ENCODE measurements at regions not wholly inside any gene's neighbourhood (a gene's known extent, or its start where the extent isn't known, plus 50 kb on each side); places are given as distances from the start of the nearest gene placed in this dataset.

DNA sequence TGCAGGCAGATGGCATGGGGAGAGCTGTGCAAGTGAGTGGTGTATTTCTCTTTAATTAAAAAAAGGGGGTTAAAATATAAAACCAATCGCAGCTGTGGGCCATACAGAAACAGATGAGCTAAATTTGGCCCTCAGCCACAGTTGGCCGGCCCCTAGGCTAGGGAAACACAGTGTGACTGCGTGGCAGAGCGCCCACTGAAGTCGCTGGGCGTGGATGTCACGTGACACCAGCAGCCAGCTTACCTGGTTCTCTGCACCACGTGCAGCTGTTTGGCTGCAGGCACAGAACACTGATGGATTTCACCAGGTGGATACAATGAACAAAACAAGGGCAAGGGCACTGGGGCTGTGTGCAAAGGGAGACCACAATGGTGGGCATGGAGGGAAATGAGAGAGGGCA is 119.3 kb upstream of the ZNF746 start (continued):
- TF ChIP-seq, protein P1, sequence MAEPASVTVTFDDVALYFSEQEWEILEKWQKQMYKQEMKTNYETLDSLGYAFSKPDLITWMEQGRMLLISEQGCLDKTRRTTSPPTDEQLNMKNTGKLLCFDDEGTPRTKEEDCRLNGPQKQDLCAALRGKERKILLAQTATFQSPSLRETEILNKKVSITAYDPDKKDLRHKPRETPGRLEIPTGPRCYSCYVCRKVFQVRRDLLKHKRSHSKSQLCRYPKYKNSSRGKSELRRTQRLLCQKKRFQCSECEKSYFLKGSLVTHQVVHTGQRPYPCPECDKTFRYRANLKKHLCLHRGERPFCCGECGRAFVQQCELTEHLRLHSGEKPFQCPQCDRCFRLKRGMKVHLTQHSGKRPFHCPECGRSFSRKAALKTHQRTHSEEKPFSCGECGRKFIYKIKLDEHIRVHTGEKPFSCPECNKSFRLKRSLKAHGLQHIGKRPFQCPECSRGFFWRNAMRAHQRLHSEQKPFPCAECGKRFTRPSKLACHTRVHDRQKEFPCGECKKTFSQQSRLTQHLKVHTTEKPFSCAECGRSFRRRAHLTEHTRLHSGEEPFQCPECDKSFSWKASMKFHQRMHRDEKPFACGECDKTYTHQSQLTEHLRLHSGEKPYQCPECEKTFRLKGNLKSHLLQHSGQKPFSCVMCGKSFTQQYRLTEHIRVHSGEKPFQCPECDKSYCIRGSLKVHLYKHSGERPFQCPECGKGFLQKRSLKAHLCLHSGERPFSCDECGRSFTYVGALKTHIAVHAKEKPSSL (CRISPR knock-in tag; conservative IDR thresholded peaks at IDR 0.05) = no peak
- TF ChIP-seq, protein P2, sequence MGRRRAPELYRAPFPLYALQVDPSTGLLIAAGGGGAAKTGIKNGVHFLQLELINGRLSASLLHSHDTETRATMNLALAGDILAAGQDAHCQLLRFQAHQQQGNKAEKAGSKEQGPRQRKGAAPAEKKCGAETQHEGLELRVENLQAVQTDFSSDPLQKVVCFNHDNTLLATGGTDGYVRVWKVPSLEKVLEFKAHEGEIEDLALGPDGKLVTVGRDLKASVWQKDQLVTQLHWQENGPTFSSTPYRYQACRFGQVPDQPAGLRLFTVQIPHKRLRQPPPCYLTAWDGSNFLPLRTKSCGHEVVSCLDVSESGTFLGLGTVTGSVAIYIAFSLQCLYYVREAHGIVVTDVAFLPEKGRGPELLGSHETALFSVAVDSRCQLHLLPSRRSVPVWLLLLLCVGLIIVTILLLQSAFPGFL (CRISPR knock-in tag; IDR thresholded peaks at IDR 0.05; ENCODE audit: borderline replicate concordance) = no peak
- no peak for TF ChIP-seq FOXJ3 (CRISPR knock-in tag; IDR thresholded peaks at IDR 0.05; ENCODE audit: borderline replicate concordance)
- TF ChIP-seq, protein P3, sequence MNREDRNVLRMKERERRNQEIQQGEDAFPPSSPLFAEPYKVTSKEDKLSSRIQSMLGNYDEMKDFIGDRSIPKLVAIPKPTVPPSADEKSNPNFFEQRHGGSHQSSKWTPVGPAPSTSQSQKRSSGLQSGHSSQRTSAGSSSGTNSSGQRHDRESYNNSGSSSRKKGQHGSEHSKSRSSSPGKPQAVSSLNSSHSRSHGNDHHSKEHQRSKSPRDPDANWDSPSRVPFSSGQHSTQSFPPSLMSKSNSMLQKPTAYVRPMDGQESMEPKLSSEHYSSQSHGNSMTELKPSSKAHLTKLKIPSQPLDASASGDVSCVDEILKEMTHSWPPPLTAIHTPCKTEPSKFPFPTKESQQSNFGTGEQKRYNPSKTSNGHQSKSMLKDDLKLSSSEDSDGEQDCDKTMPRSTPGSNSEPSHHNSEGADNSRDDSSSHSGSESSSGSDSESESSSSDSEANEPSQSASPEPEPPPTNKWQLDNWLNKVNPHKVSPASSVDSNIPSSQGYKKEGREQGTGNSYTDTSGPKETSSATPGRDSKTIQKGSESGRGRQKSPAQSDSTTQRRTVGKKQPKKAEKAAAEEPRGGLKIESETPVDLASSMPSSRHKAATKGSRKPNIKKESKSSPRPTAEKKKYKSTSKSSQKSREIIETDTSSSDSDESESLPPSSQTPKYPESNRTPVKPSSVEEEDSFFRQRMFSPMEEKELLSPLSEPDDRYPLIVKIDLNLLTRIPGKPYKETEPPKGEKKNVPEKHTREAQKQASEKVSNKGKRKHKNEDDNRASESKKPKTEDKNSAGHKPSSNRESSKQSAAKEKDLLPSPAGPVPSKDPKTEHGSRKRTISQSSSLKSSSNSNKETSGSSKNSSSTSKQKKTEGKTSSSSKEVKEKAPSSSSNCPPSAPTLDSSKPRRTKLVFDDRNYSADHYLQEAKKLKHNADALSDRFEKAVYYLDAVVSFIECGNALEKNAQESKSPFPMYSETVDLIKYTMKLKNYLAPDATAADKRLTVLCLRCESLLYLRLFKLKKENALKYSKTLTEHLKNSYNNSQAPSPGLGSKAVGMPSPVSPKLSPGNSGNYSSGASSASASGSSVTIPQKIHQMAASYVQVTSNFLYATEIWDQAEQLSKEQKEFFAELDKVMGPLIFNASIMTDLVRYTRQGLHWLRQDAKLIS (CRISPR knock-in tag; IDR thresholded peaks at IDR 0.05; ENCODE audit: borderline replicate concordance) = no peak
- TF ChIP-seq KAT7 (CRISPR knock-in tag; IDR thresholded peaks at IDR 0.05; ENCODE audit: borderline replicate concordance) = no peak
- no peak for TF ChIP-seq ZNF263 (CRISPR knock-in tag; IDR thresholded peaks at IDR 0.05; ENCODE audit: low read depth)
- TF ChIP-seq TEAD4 (CRISPR knock-in tag; IDR thresholded peaks at IDR 0.05) = no peak
- no peak for TF ChIP-seq EMX1 (CRISPR knock-in tag; IDR thresholded peaks at IDR 0.05)
- TF ChIP-seq ESRRA (CRISPR knock-in tag; IDR thresholded peaks at IDR 0.05; ENCODE audit: borderline replicate concordance) = no peak
- TF ChIP-seq SMAD3 (CRISPR knock-in tag; IDR thresholded peaks at IDR 0.05; ENCODE audit: borderline replicate concordance) = no peak
- no peak for TF ChIP-seq ZNF317 (CRISPR knock-in tag; IDR thresholded peaks at IDR 0.05; ENCODE audit: borderline replicate concordance, low read depth)
- TF ChIP-seq, protein P4, sequence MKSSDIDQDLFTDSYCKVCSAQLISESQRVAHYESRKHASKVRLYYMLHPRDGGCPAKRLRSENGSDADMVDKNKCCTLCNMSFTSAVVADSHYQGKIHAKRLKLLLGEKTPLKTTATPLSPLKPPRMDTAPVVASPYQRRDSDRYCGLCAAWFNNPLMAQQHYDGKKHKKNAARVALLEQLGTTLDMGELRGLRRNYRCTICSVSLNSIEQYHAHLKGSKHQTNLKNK (CRISPR knock-in tag; IDR thresholded peaks at IDR 0.05) = no peak

DNA sequence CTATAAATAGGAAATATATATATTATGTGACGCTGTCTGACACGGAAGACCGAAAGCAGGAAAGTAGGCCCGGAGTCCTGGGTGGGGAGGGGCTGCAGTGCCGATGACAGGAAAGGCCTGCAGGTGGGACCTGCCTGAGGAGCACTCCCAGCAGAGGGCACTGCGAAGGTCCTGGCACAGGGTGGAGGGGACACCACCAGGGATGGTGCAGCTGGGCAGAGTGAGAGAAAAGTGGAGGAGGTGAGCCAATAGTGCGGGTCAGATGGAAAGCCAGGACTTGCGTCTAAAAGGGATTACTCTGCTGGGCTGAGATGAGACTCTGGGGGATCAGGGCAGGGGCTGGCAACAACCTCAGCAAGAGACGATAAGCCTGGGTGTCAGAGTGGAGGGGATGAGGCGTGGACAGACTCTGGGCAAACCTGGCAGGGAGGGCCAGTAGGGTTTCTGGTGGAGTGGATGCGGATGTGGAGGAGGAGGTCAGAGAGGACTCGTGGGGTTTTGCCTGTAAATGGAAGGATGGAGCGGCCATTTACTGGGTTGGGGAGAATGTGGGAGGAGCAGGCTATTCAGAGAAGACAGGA is 118.2 kb upstream of the ZNF746 start:
- H3K36me3 Mint-ChIP-seq = peaks cover 76% of the 10 kb centered on the region
- no peak overlapping the region for H3K27ac Mint-ChIP-seq
- no peaks in the 10 kb centered on the region for H3K9me3 Mint-ChIP-seq
- POLR2A ChIA-PET = no interaction called here
- no peaks in the 10 kb centered on the region for H3K4me1 Mint-ChIP-seq
- ATAC-seq (peak; percentile 95), DNase-seq (ENCODE audit: low spot score) (peak; percentile 36)
- no peak overlapping the region for H3K4me3 Mint-ChIP-seq
- CTCF ChIA-PET = interaction anchor here (0.9 kb wide), 1 partner anchor 126 kb away, joined by 4 read pairs; no protein-coding TSS in a partner anchor
- H3K27me3 Mint-ChIP-seq (ENCODE audit: low read depth) = no peaks in the 10 kb centered on the region
- TF ChIP-seq FOXJ3 (CRISPR knock-in tag; IDR thresholded peaks at IDR 0.05; ENCODE audit: borderline replicate concordance) = no peak
- TF ChIP-seq FOXK1 (CRISPR knock-in tag; IDR thresholded peaks at IDR 0.05) = no peak
- TF ChIP-seq, protein P4 (CRISPR knock-in tag; IDR thresholded peaks at IDR 0.05) = no peak
- no peak for TF ChIP-seq JUN (CRISPR knock-in tag; IDR thresholded peaks at IDR 0.05)
- TF ChIP-seq, protein P5, sequence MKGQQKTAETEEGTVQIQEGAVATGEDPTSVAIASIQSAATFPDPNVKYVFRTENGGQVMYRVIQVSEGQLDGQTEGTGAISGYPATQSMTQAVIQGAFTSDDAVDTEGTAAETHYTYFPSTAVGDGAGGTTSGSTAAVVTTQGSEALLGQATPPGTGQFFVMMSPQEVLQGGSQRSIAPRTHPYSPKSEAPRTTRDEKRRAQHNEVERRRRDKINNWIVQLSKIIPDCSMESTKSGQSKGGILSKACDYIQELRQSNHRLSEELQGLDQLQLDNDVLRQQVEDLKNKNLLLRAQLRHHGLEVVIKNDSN (CRISPR knock-in tag; IDR thresholded peaks at IDR 0.05) = no peak
- TF ChIP-seq NR3C1 (CRISPR knock-in tag; conservative IDR thresholded peaks at IDR 0.05; ENCODE audit: low read depth) = no peak
- TF ChIP-seq IRF2 (CRISPR knock-in tag; IDR thresholded peaks at IDR 0.05; ENCODE audit: borderline replicate concordance, low read depth) = no peak
- no peak for TF ChIP-seq OVOL2 (CRISPR knock-in tag; IDR thresholded peaks at IDR 0.05; ENCODE audit: borderline replicate concordance)
- TF ChIP-seq ZBTB21 (CRISPR knock-in tag; IDR thresholded peaks at IDR 0.05; ENCODE audit: borderline replicate concordance) = no peak
- TF ChIP-seq, protein P6, sequence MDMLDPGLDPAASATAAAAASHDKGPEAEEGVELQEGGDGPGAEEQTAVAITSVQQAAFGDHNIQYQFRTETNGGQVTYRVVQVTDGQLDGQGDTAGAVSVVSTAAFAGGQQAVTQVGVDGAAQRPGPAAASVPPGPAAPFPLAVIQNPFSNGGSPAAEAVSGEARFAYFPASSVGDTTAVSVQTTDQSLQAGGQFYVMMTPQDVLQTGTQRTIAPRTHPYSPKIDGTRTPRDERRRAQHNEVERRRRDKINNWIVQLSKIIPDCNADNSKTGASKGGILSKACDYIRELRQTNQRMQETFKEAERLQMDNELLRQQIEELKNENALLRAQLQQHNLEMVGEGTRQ (CRISPR knock-in tag; IDR thresholded peaks at IDR 0.05) = no peak
- no peak for TF ChIP-seq RELA (CRISPR knock-in tag; IDR thresholded peaks at IDR 0.05; ENCODE audit: borderline replicate concordance)
- no peak for TF ChIP-seq NFYB (CRISPR knock-in tag; conservative IDR thresholded peaks at IDR 0.05; ENCODE audit: low read depth)
- TF ChIP-seq, protein P7, sequence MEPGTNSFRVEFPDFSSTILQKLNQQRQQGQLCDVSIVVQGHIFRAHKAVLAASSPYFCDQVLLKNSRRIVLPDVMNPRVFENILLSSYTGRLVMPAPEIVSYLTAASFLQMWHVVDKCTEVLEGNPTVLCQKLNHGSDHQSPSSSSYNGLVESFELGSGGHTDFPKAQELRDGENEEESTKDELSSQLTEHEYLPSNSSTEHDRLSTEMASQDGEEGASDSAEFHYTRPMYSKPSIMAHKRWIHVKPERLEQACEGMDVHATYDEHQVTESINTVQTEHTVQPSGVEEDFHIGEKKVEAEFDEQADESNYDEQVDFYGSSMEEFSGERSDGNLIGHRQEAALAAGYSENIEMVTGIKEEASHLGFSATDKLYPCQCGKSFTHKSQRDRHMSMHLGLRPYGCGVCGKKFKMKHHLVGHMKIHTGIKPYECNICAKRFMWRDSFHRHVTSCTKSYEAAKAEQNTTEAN (CRISPR knock-in tag; IDR thresholded peaks at IDR 0.05) = no peak
- no peak for TF ChIP-seq ZNF416 (CRISPR knock-in tag; IDR thresholded peaks at IDR 0.05)
- no peak for TF ChIP-seq GABPB1 (CRISPR knock-in tag; IDR thresholded peaks at IDR 0.05)
- TF ChIP-seq SMAD4 (CRISPR knock-in tag; IDR thresholded peaks at IDR 0.05) = no peak
